ENCODE measurements at regions not wholly inside any gene's neighbourhood (a gene's known extent, or its start where the extent isn't known, plus 50 kb on each side); places are given as distances from the start of the nearest gene placed in this dataset.

- no peaks in the 10 kb centered on the region for H3K27me3 ChIP-seq (ENCODE audit: insufficient read depth, low read length)
- H2AFZ ChIP-seq (ENCODE audit: low read length) = no peak overlapping the region
- H3K4me3 ChIP-seq (ENCODE audit: insufficient read depth, low read length) = no peak overlapping the region
- H3K36me3 ChIP-seq (ENCODE audit: insufficient read depth, low read length) = no peaks in the 10 kb centered on the region
- no peak for TF ChIP-seq CTCF (IDR thresholded peaks at IDR 0.05; ENCODE audit: extremely low read depth, low read depth, low read length)
- no peak overlapping the region for H3K4me2 ChIP-seq (ENCODE audit: insufficient read depth, low read length)
- no peaks in the 10 kb centered on the region for H3K79me2 ChIP-seq (ENCODE audit: insufficient read depth, low read length)
- H3K27ac ChIP-seq (ENCODE audit: low read depth, low read length) = no peak overlapping the region
- H4K20me1 ChIP-seq (ENCODE audit: insufficient read depth, low read length) = no peaks in the 10 kb centered on the region
- H3K4me1 ChIP-seq (ENCODE audit: insufficient read depth, low read length) = peaks cover 24% of the 10 kb centered on the region
- no peaks in the 10 kb centered on the region for H3K9me3 ChIP-seq (ENCODE audit: low read depth, low read length)
- no peak for DNase-seq (ENCODE audit: insufficient read length, low spot score, missing footprints)
Observed at GRCh38 chr2:203599509-203599908, 64.4 kb upstream of the RAPH1 start.

- Histone ChIP-seq H3K27me3 (ENCODE audit: insufficient read depth, low read length) (no peaks in the 10 kb centered on the region), H3K36me3 (ENCODE audit: insufficient read depth, low read length) (no peaks in the 10 kb centered on the region), H3K4me2 (ENCODE audit: insufficient read depth, low read length) (no peak overlapping the region), H3K79me2 (ENCODE audit: insufficient read depth, low read length) (no peaks in the 10 kb centered on the region), H4K20me1 (ENCODE audit: insufficient read depth, low read length) (no peaks in the 10 kb centered on the region), H3K27ac (ENCODE audit: low read depth, low read length) (no peak overlapping the region), H3K4me3 (ENCODE audit: insufficient read depth, low read length) (no peak overlapping the region), H3K4me1 (ENCODE audit: insufficient read depth, low read length) (peaks cover 20% of the 10 kb centered on the region), H3K9me3 (ENCODE audit: low read depth, low read length) (no peaks in the 10 kb centered on the region), H2AFZ (ENCODE audit: low read length) (no peak overlapping the region)
- TF ChIP-seq CTCF (IDR thresholded peaks at IDR 0.05; ENCODE audit: extremely low read depth, low read depth, low read length) = no peak
- no peak for DNase-seq (ENCODE audit: insufficient read length, low spot score, missing footprints)
Observed at GRCh38 chr2:203600286-203600685, 65.2 kb upstream of the RAPH1 start.

GRCh38 chr2:203603456-203604389 lies 68.6 kb upstream of the RAPH1 start:
- TF ChIP-seq CTCF (IDR thresholded peaks at IDR 0.05; ENCODE audit: extremely low read depth, low read depth, low read length) = no peak
- no peak for DNase-seq (ENCODE audit: insufficient read length, low spot score, missing footprints)
- Histone ChIP-seq H3K9me3 (ENCODE audit: low read depth, low read length) (no peaks in the 10 kb centered on the region), H3K4me2 (ENCODE audit: insufficient read depth, low read length) (peak overlapping the region; percentile 58), H4K20me1 (ENCODE audit: insufficient read depth, low read length) (no peaks in the 10 kb centered on the region), H3K36me3 (ENCODE audit: insufficient read depth, low read length) (no peaks in the 10 kb centered on the region), H3K27me3 (ENCODE audit: insufficient read depth, low read length) (no peaks in the 10 kb centered on the region), H3K27ac (ENCODE audit: low read depth, low read length) (peak overlapping the region; percentile 64), H3K4me1 (ENCODE audit: insufficient read depth, low read length) (peaks cover 20% of the 10 kb centered on the region), H2AFZ (ENCODE audit: low read length) (peak overlapping the region; percentile 10), H3K4me3 (ENCODE audit: insufficient read depth, low read length) (peak overlapping the region; percentile 21), H3K79me2 (ENCODE audit: insufficient read depth, low read length) (no peaks in the 10 kb centered on the region)

GRCh38 chr2:203605302-203605701 lies 70.2 kb upstream of the RAPH1 start:
- H3K27me3 ChIP-seq (ENCODE audit: insufficient read depth, low read length) = no peaks in the 10 kb centered on the region
- TF ChIP-seq CTCF (IDR thresholded peaks at IDR 0.05; ENCODE audit: extremely low read depth, low read depth, low read length) = no peak
- no peaks in the 10 kb centered on the region for H3K36me3 ChIP-seq (ENCODE audit: insufficient read depth, low read length)
- no peak overlapping the region for H3K4me2 ChIP-seq (ENCODE audit: insufficient read depth, low read length)
- H3K4me3 ChIP-seq (ENCODE audit: insufficient read depth, low read length) = no peak overlapping the region
- peaks cover 20% of the 10 kb centered on the region for H3K4me1 ChIP-seq (ENCODE audit: insufficient read depth, low read length)
- H3K79me2 ChIP-seq (ENCODE audit: insufficient read depth, low read length) = no peaks in the 10 kb centered on the region
- no peaks in the 10 kb centered on the region for H4K20me1 ChIP-seq (ENCODE audit: insufficient read depth, low read length)
- H3K27ac ChIP-seq (ENCODE audit: low read depth, low read length) = no peak overlapping the region
- H3K9me3 ChIP-seq (ENCODE audit: low read depth, low read length) = no peaks in the 10 kb centered on the region
- H2AFZ ChIP-seq (ENCODE audit: low read length) = peak overlapping the region; percentile 16
- no peak for DNase-seq (ENCODE audit: insufficient read length, low spot score, missing footprints)

All from osteoblast (primary cell).